CD4-positive, alpha-beta T cell (primary cell): ENCODE measurements at regions not wholly inside any gene's neighbourhood (a gene's known extent, or its start where the extent isn't known, plus 50 kb on each side); places are given as distances from the start of the nearest gene placed in this dataset.

ENCODE experiments used
- ATAC-seq: fragments of 200-7000 bp; cut with Tn5 transposase; one replicate; pipeline ENCODE4 v1.10.0; 2022; ENCODE audit warnings: mild to moderate bottlenecking; ENCODE audit not compliant: poor library complexity
- CTCF ChIA-PET: fragments of 350-600 bp; sonication (Branson Sonifier 250); formaldehyde crosslinking; loops from one replicate; lab custom pipeline; 2021; ENCODE audit warnings: antibody characterized with exemption, inconsistent platforms; lab: Charles Lee
- POLR2A ChIA-PET: fragments of 350-600 bp; sonication (Branson Sonifier 250); formaldehyde crosslinking; loops from one replicate; lab custom pipeline; 2021; ENCODE audit warnings: antibody characterized with exemption, inconsistent platforms; lab: Charles Lee
- DNase-seq, 14 experiments: peaks; one replicate each; pipeline ENCODE4 v3.0.0-alpha.2; 2013 to 2020; ENCODE audit warnings: mixed read lengths in 2 of 14
- H3K27ac ChIP-seq, 2 donors: one replicate each; pipeline versions ENCODE4 v1.5.1 to v1.7.0; 2013; ENCODE audit warnings: low read length in 2 of 2, low read depth in 1 of 2, mild to moderate bottlenecking in 1 of 2
- H3K27me3 ChIP-seq, 2 experiments: 1 replicate in 1 of 2; 2 replicates in 1 of 2; pipeline versions ENCODE4 v1.6.1 to v1.7.0; 2013; ENCODE audit warnings: low read length in 2 of 2, control low read depth in 1 of 2, mild to moderate bottlenecking in 1 of 2, moderate library complexity in 1 of 2; ENCODE audit not compliant: insufficient read depth in 2 of 2, control insufficient read depth in 1 of 2
- H3K36me3 ChIP-seq: one replicate; pipeline ENCODE4 v1.6.1; 2013; ENCODE audit warnings: low read length, control low read depth; ENCODE audit not compliant: insufficient read depth
- H3K4me1 ChIP-seq: one replicate; pipeline ENCODE4 v1.6.1; 2013; ENCODE audit warnings: low read length, control low read depth; ENCODE audit not compliant: insufficient read depth
- H3K4me3 ChIP-seq: one replicate; pipeline ENCODE4 v1.5.1; 2013; ENCODE audit warnings: mild to moderate bottlenecking, low read length, moderate library complexity
- H3K9me3 ChIP-seq, 2 experiments: 1 replicate in 1 of 2; 2 replicates in 1 of 2; pipeline versions ENCODE4 v1.6.1 to v1.7.0; 2013; ENCODE audit warnings: low read length in 2 of 2, mild to moderate bottlenecking in 2 of 2, control low read depth in 1 of 2, moderate library complexity in 1 of 2; ENCODE audit not compliant: control insufficient read depth in 1 of 2, insufficient read depth in 1 of 2
- H3K27ac Mint-ChIP-seq: one replicate; pipeline ENCODE4 v1.8.0; 2020; ENCODE audit warnings: mixed read lengths
- H3K27me3 Mint-ChIP-seq: one replicate; pipeline ENCODE4 v1.8.0; 2021; ENCODE audit warnings: mixed read lengths
- H3K36me3 Mint-ChIP-seq: one replicate; pipeline ENCODE4 v1.8.0; 2021; ENCODE audit warnings: low read depth, mixed read lengths
- H3K4me1 Mint-ChIP-seq: one replicate; pipeline ENCODE4 v1.8.0; 2021; ENCODE audit warnings: low read depth, mixed read lengths
- H3K4me3 Mint-ChIP-seq: one replicate; pipeline ENCODE4 v1.8.0; 2020; ENCODE audit warnings: mild to moderate bottlenecking, mixed read lengths
- H3K9me3 Mint-ChIP-seq: one replicate; pipeline ENCODE4 v1.8.0; 2020; ENCODE audit warnings: mixed read lengths
- CTCF ChIP-seq: fragments of 200-600 bp; IDR thresholded peaks from one replicate; pipeline ENCODE4 v1.8.0; 2022; ENCODE audit warnings: antibody characterized with exemption, mild to moderate bottlenecking
- intact Hi-C, 2 experiments: fragments of 100-400 bp; cut with DNase I in 1 of 2; cut with micrococcal nuclease in 1 of 2; formaldehyde crosslinking; loops; one replicate each; pipeline versions ENCODE4 v1.15.1 to v1.9.0; 2023 to 2025; cut with DNase I, micrococcal nuclease

GRCh38 chr13:33745370-33746324 lies 72.3 kb upstream of the RFC3 start:
- peaks cover 0 to 2% of the 10 kb centered on the region in 2 experiments for H3K27me3 ChIP-seq
- DNase-seq (no peak), ATAC-seq (no peak)
- H3K36me3 Mint-ChIP-seq = no peaks in the 10 kb centered on the region
- H3K27ac ChIP-seq = no peak overlapping the region
- no peak overlapping the region for H3K4me3 ChIP-seq
- H3K36me3 ChIP-seq = no peaks in the 10 kb centered on the region
- H3K9me3 Mint-ChIP-seq = no peaks in the 10 kb centered on the region
- peaks cover 16% of the 10 kb centered on the region for H3K4me1 Mint-ChIP-seq
- ChIA-PET CTCF (no interaction called here), POLR2A (no interaction called here)
- H3K4me3 Mint-ChIP-seq = no peak overlapping the region
- intact Hi-C loops = no loop called here
- H3K9me3 ChIP-seq = no peaks in the 10 kb centered on the region
- no peaks in the 10 kb centered on the region for H3K27me3 Mint-ChIP-seq
- H3K4me1 ChIP-seq = peaks cover 20% of the 10 kb centered on the region
- no peak for TF ChIP-seq CTCF
- no peak overlapping the region for H3K27ac Mint-ChIP-seq

- no peak overlapping the region for H3K27ac ChIP-seq
- ATAC-seq (no peak), DNase-seq (no peak)
- intact Hi-C loops = no loop called here
- H3K36me3 Mint-ChIP-seq = no peaks in the 10 kb centered on the region
- TF ChIP-seq CTCF = no peak
- H3K9me3 Mint-ChIP-seq = no peaks in the 10 kb centered on the region
- H3K27me3 ChIP-seq = peaks cover 0 to 2% of the 10 kb centered on the region in 2 experiments
- peaks cover 16% of the 10 kb centered on the region for H3K4me1 Mint-ChIP-seq
- H3K4me3 ChIP-seq = no peak overlapping the region
- H3K9me3 ChIP-seq = no peaks in the 10 kb centered on the region
- H3K27me3 Mint-ChIP-seq = no peaks in the 10 kb centered on the region
- H3K4me3 Mint-ChIP-seq = no peak overlapping the region
- no peaks in the 10 kb centered on the region for H3K36me3 ChIP-seq
- no peak overlapping the region for H3K27ac Mint-ChIP-seq
- peaks cover 20% of the 10 kb centered on the region for H3K4me1 ChIP-seq
- ChIA-PET POLR2A (no interaction called here), CTCF (no interaction called here)
These were observed 71.1 kb upstream of the RFC3 start for GRCh38 chr13:33746867-33747266.

DNA sequence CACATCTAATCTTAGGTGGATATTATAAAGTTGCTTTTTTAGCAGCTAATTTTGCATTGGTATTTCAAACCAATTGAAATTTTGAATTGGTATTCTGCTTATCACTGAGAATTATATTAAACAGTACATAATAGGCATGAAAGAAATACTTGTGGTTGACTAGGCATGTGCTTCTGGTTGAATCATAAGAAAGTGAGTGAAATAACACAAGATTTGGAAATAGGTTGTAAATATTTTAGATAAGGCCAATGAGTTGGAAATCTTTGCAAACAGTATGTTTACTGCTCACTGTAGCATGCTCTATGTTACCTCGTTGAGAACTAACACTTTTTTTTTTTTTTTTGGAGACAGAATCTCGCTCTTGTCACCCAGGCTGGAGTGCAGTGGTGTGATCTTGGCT lies 66.8 kb upstream of the RFC3 start:
- ATAC-seq = no peak
- H3K9me3 Mint-ChIP-seq = no peaks in the 10 kb centered on the region
- H3K4me3 Mint-ChIP-seq = no peak overlapping the region
- Histone ChIP-seq H3K4me1 (no peaks in the 10 kb centered on the region), H3K27ac (no peak overlapping the region), H3K9me3 (no peaks in the 10 kb centered on the region), H3K27me3 (peaks cover 0 to 2% of the 10 kb centered on the region in 2 experiments), H3K36me3 (no peaks in the 10 kb centered on the region), H3K4me3 (no peak overlapping the region)
- H3K27me3 Mint-ChIP-seq = no peaks in the 10 kb centered on the region
- intact Hi-C loops = no loop called here
- no peaks in the 10 kb centered on the region for H3K36me3 Mint-ChIP-seq
- no peak for DNase-seq
- CTCF ChIA-PET = no interaction called here
- peaks cover 5% of the 10 kb centered on the region for H3K4me1 Mint-ChIP-seq
- POLR2A ChIA-PET = no interaction called here
- no peak for TF ChIP-seq CTCF
- no peak overlapping the region for H3K27ac Mint-ChIP-seq
